Left lobe of liver (tissue), 2 donors: ENCODE measurements at regions not wholly inside any gene's neighbourhood (a gene's known extent, or its start where the extent isn't known, plus 50 kb on each side); places are given as distances from the start of the nearest gene placed in this dataset.
"Not testable (repeated sequence)": the region's sequence is repeated elsewhere in the genome, so short reads cannot be mapped to it uniquely, and the experiment has no call there.

Source experiments
- ATAC-seq: fragments of 200-7000 bp; cut with Tn5 transposase; one replicate; pipeline ENCODE4 v1.9.1; 2020; ENCODE audit warnings: mild to moderate bottlenecking, moderate library complexity
- DNase-seq: peaks from one replicate; pipeline ENCODE4 v3.0.0-alpha.2; 2020; ENCODE audit warnings: low spot score
- donor health status: DM: no; HTN: no; CAD: no; lungs with moderate emphysema.
- donor health status: DM: no; HTN: yes; CAD: no.

- DNase-seq = no peak
- no peak for ATAC-seq
These were observed 622.2 kb upstream of the ZNF385D start for GRCh38 chr3:22373182-22373581.

GRCh38 chr3:22373827-22374226, 622.8 kb upstream of the ZNF385D start:
- no peak for DNase-seq

GRCh38 chr3:22377421-22377820, 626.4 kb upstream of the ZNF385D start:
- ATAC-seq = no peak
- DNase-seq = no peak

More at GRCh38 chr3:22373827-22374226, 622.8 kb upstream of the ZNF385D start:
- no peak for ATAC-seq

GRCh38 chr3:22378869-22379268, 627.9 kb upstream of the ZNF385D start:
- ATAC-seq = no peak

DNA sequence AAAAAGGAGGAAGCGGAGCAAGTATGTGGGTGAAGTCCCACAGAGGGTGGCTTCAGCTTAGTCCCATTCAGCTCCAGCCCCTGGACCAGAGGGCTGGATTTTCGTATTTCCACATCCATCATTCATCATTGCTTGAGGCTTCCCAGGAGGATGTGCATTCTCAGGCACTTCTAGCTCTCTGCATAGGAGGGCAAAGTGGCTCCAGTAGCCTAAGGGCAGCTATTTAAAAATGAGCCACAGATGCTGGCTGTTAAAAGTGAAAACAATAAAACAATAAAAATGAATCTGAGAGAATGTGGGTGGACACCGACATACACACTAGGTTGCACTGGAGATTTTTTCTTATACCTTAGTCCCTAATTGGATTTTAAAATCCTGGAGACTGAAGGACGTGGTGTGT, 629.2 kb upstream of the ZNF385D start:
- ATAC-seq (no peak), DNase-seq (no peak)

More at GRCh38 chr3:22378869-22379268, 627.9 kb upstream of the ZNF385D start:
- DNase-seq = no peak

DNA sequence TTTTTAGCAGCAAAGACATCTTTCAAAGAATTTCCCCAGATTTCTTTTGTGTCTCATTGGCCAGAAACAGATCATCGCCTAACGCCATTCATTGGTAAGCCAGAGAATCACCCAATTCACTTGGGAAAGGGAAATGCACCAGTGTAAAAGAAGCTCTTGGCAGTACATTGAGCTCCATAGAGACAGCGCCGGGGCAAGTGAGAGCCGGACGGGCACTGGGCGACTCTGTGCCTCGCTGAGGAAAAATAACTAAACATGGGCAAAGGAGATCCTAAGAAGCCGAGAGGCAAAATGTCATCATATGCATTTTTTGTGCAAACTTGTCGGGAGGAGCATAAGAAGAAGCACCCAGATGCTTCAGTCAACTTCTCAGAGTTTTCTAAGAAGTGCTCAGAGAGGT, 630.6 kb upstream of the ZNF385D start:
- ATAC-seq, DNase-seq: not testable (repeated sequence)

DNA sequence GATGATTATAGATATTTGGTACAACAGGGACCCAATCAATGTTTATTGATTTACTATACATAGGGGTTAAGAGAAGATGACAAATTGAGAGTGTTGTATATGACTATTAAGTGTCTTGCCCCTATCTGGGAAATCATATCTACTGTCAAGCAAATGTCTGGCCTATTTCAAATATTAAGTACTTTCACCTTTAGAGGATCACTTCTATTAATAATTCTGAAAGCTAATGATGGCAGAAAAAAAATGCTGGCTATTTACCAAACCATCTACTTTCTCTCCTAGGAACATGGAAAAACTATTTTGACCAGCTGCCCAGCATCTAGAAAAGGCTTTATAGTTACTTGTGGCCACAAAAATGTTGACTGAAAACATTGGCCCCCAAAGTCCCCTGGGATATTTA, 632.3 kb upstream of the ZNF385D start:
- DNase-seq = no peak
- no peak for ATAC-seq

DNA sequence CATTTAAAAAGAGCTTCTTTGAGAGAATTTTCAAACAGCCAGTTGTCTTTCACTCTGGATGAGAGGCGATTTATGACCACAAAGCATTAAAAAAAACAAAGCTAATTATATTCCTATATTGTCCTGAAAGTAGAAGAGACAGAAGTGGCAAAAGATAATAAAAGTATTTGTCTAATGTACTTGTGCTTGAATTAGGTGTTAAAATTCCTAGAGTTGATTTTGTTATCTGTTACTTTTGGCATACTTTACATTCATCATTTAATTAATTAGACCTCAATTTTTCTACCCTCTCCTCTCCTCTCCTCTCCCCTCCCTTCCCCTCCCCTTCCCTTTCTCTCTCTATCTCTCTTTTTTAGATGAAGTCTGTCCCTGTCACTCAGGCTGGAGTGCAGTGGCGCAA, 635.1 kb upstream of the ZNF385D start:
- ATAC-seq (no peak), DNase-seq (no peak)

DNA sequence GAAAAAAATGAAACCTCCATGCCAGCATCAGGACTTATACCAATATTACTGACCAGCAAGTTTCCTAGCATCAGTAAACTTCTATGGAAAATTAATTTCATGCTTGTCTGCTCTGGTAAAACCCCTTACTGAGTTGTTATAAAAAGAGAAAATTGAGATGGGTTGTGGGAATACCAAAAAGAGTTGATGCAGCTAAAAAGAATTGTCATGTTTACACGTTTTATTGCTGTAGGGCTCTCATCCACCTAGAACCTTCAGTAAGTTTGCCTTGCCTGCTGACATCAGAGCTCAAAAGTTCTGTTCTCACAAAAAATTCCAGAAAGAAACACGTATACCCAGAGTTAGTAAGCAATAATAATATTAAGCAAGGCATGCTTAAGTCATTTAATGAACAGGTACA, 641.3 kb upstream of the ZNF385D start:
- ATAC-seq (no peak), DNase-seq (no peak)

DNA sequence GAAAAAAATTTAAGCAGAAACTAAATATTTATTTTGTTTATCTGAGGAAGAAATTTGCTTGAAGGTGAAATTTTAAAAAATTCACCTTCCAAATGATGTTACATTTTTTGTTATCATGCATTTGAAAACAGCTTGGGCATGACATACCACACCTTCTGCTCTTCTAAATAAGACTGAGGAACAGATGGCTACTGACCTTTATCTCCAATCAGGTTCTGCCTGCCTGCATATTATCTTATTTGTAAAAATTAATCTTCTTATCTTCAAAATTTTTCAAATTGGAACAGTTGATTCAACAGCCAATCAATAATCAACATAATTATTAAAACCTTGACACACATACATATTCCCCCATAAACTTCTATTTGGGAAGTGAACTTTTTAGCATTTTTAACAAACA, 641.8 kb upstream of the ZNF385D start:
- no peak for DNase-seq
- no peak for ATAC-seq

GRCh38 chr3:22399566-22399965, 648.6 kb upstream of the ZNF385D start:
- no peak for ATAC-seq
- DNase-seq = no peak

GRCh38 chr3:22401499-22401898, 650.5 kb upstream of the ZNF385D start:
- DNase-seq (no peak), ATAC-seq (no peak)

- ATAC-seq (no peak), DNase-seq (no peak)
These were observed 663.2 kb upstream of the ZNF385D start for GRCh38 chr3:22414239-22414638.

GRCh38 chr3:22416838-22417446, 665.9 kb upstream of the ZNF385D start:
- ATAC-seq, DNase-seq: not testable (repeated sequence)

- ATAC-seq = no peak
- no peak for DNase-seq
These were observed 668.3 kb upstream of the ZNF385D start for GRCh38 chr3:22419261-22419660.

- DNase-seq (no peak), ATAC-seq (no peak)
These were observed 670.6 kb upstream of the ZNF385D start for GRCh38 chr3:22421589-22421988.

DNA sequence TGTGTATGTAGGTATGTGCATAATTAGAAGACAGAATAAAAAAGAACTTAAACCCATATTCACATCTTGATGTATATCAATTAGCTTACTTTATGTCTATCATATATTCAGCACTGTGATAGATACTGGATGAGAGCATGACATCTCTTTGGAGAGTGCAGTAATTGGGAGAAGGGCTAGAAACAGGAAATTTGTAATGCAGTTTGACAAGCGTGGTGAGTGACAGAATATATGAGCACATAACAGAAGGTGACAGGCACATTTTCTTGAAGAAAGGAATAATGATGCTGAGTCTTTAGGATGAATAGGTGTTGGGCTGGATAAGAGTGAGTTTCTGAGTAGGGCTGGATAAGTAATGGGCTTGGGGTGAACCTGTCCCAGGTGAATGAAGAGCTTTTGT, 680.3 kb upstream of the ZNF385D start:
- ATAC-seq = no peak

GRCh38 chr3:22439626-22440025, 688.6 kb upstream of the ZNF385D start:
- DNase-seq = no peak
- ATAC-seq = no peak

More for the DNA sequence above, 680.3 kb upstream of the ZNF385D start:
- no peak for DNase-seq

DNA sequence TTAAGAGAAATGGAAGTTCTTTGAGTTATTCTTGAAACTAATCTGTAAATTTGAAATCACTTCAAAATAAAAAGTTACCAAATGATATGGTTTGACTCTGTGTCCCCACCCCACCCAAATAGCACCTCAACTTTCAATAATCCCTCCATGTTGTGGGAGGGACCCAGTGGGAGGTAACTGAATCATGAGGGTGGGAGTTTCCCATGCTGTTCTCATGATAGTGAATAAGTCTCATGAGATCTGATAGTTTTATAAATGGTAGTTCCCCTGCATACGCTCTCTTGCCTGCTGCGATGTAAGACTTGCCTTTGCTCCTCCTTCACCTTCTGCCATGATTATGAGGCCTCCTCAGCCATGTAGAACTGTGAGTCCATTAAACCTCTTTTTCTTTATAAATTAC, 690.7 kb upstream of the ZNF385D start:
- DNase-seq = no peak
- no peak for ATAC-seq

DNA sequence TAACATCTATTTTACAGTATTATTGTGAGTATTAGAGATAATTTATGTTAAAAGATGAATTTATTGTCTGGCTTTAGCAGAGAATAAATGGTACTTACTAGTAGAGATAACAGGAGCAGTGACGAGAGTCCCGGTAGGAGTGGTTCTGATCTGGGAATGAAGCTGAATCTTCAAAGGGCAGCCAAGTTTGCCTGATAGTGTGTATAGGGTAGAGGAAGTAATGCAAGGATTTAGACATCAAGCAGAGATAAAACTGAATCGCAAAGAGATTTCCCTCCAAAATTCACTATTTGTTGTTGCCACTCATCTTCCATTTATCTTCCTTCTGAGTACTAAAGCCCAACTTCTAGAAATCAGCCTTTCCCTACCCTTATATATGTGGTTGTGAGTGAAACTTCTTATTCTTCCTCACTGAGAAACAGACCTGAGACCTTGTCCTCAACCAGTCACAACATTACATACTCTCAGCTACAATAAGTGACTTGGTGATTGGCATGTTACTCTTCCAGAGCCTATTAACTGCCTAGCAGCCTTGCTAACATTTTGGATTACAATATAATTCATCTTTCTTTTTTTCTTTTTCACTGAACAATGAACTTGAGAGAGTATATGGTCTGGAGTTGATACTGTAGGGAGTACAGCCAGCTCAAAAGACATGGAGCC, 692.7 kb upstream of the ZNF385D start:
- DNase-seq (no peak), ATAC-seq (no peak)

- not testable (repeated sequence) for ATAC-seq, DNase-seq
These were observed 694.3 kb upstream of the ZNF385D start for GRCh38 chr3:22445336-22445735.

DNA sequence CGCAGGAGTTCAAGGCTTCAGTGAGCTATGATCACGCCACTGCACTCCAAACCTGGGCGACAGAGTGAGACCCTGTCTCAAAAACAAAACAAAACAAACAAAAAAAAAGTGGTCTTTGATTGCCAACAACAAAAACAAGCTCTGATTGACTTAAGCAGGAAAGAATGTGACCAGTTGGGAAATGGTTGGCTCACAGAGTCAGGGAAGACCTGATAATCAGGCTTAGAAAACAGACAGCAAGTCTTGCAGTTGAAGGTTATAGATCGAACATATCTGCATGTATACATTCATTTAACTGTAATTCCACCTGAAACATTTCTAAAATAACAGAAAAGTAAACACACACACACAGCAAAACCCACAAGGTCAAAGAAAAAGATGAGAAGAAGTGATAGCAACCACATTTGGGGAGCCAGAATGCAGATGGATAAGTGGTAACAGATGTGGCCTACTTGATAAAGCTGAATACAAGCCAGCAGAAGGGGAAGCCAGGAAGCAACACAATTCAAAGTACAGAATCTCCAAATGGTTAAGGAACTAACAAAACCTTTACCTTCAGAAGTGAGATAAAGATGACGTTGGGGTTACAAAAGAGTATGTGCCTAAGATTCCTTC, 699.9 kb upstream of the ZNF385D start:
- ATAC-seq = no peak

More for the DNA sequence above, 699.9 kb upstream of the ZNF385D start:
- DNase-seq = no peak
